Anterior cingulate cortex (tissue), 58 donors: ENCODE measurements at regions not wholly inside any gene's neighbourhood (a gene's known extent, or its start where the extent isn't known, plus 50 kb on each side); places are given as distances from the start of the nearest gene placed in this dataset.

Experiments
- DNase-seq, 58 donors: peaks; one replicate each; lab custom pipeline; 2025; lab: John Stamatoyannopoulos, UW

GRCh38 chr4:74610491-74610890, 165.6 kb downstream of the AREG start:
- no peak for DNase-seq

GRCh38 chr4:74612837-74613236, 167.9 kb downstream of the AREG start:
- no peak for DNase-seq

GRCh38 chr4:74613266-74613665, 168.3 kb downstream of the AREG start:
- no peak for DNase-seq

- DNase-seq = no peak
These were observed 170.5 kb downstream of the AREG start for GRCh38 chr4:74615411-74615810.

- DNase-seq = no peak
These were observed 173.2 kb downstream of the AREG start for GRCh38 chr4:74618166-74618565.

GRCh38 chr4:74618659-74619058, 173.7 kb downstream of the AREG start:
- DNase-seq = no peak

GRCh38 chr4:74619931-74620702, 174.2 kb downstream of the BTC start:
- DNase-seq = no peak

- no peak for DNase-seq
These were observed 172.7 kb downstream of the BTC start for GRCh38 chr4:74621616-74622015.

- DNase-seq = no peak
These were observed 171.3 kb downstream of the BTC start for GRCh38 chr4:74623041-74623440.

- DNase-seq = no peak
These were observed 169.8 kb downstream of the BTC start for GRCh38 chr4:74624351-74625151.

GRCh38 chr4:74625981-74626380, 168.3 kb downstream of the BTC start:
- no peak for DNase-seq

GRCh38 chr4:74627093-74627492, 167.2 kb downstream of the BTC start:
- DNase-seq = no peak

GRCh38 chr4:74627504-74627903, 166.8 kb downstream of the BTC start:
- no peak for DNase-seq

- DNase-seq = no peak
These were observed 165.3 kb downstream of the BTC start for GRCh38 chr4:74628852-74629620.

- no peak for DNase-seq
These were observed 163.8 kb downstream of the BTC start for GRCh38 chr4:74630551-74630950.

- DNase-seq = no peak
These were observed 163.0 kb downstream of the BTC start for GRCh38 chr4:74631338-74631737.

- DNase-seq = no peak
These were observed 162.3 kb downstream of the BTC start for GRCh38 chr4:74631988-74632387.

GRCh38 chr4:74632634-74633033, 161.7 kb downstream of the BTC start:
- no peak for DNase-seq

- DNase-seq = no peak
These were observed 159.2 kb downstream of the BTC start for GRCh38 chr4:74635074-74635473.

- no peak for DNase-seq
These were observed 158.7 kb downstream of the BTC start for GRCh38 chr4:74635490-74636123.

GRCh38 chr4:74638001-74638400, 156.3 kb downstream of the BTC start:
- no peak for DNase-seq
